Neural progenitor cell (in vitro differentiated cells): ENCODE measurements at regions not wholly inside any gene's neighbourhood (a gene's known extent, or its start where the extent isn't known, plus 50 kb on each side); places are given as distances from the start of the nearest gene placed in this dataset.

Experiments used
- CTCF ChIP-seq: fragments of 200-600 bp; sonication (generic); IDR thresholded peaks from 2 replicates; pipeline ENCODE4 v1.5.1; 2017; ENCODE audit warnings: antibody characterized with exemption, mild to moderate bottlenecking
- EZH2 ChIP-seq: fragments of 200-600 bp; sonication (generic); IDR thresholded peaks from 2 replicates; pipeline ENCODE4 v1.6.1; 2017; ENCODE audit warnings: antibody characterized with exemption, mild to moderate bottlenecking, moderate library complexity
- EZH2phosphoT487 ChIP-seq: fragments of 200-600 bp; sonication (generic); IDR thresholded peaks from 2 replicates; pipeline ENCODE4 v1.6.1; 2017; ENCODE audit warnings: antibody characterized with exemption

- TF ChIP-seq CTCF = no peak
- no peak for TF ChIP-seq EZH2phosphoT487
- TF ChIP-seq EZH2 = no peak
Observed at GRCh38 chrX:62923093-62923492, 428.0 kb downstream of the SPIN4 start.
